IMR-90 (cell line): ENCODE measurements at regions not wholly inside any gene's neighbourhood (a gene's known extent, or its start where the extent isn't known, plus 50 kb on each side); places are given as distances from the start of the nearest gene placed in this dataset.

Experiments used
- ATAC-seq: fragments of 200-7000 bp; cut with Tn5 transposase; 2 replicates; pipeline ENCODE4 v1.9.1; 2020; ENCODE audit warnings: low read depth, mild to moderate bottlenecking, moderate library complexity
- BruUV-seq: library from RNA; stranded (reverse); fragments of 400-500 nt; replicated peaks from 2 replicates; lab custom pipeline; 2021; lab: Mats Ljungman, UMichigan
- CTCF ChIA-PET: fragments of 300-600 bp; formaldehyde crosslinking; extraction: SDS; loops from one replicate; lab custom pipeline; 2021; ENCODE audit warnings: antibody characterized with exemption; lab: Yijun Ruan, JAX
- POLR2A ChIA-PET: fragments of 300-600 bp; sonication (Branson Sonifier 250); formaldehyde crosslinking; loops from one replicate; lab custom pipeline; 2022; ENCODE audit warnings: antibody characterized with exemption; ENCODE audit not compliant: unreplicated experiment; lab: Charles Lee
- DNase-seq: peaks from one replicate; pipeline ENCODE4 v3.0.0; 2013
- H2AFZ ChIP-seq: replicated peaks from 2 replicates; pipeline ENCODE3; 2013; ENCODE audit warnings: low read length, mild to moderate bottlenecking; ENCODE audit not compliant: poor library complexity
- H2AK5ac ChIP-seq: 2 replicates; pipeline ENCODE4 v1.6.1; 2013; ENCODE audit warnings: low read depth, low read length, inconsistent platforms
- H2AK9ac ChIP-seq: replicated peaks from 2 replicates; pipeline ENCODE3; 2013; ENCODE audit warnings: mild to moderate bottlenecking, low read depth, low read length, moderate library complexity; ENCODE audit not compliant: poor library complexity
- H2BK120ac ChIP-seq: 2 replicates; pipeline ENCODE4 v1.6.1; 2013; ENCODE audit warnings: low read depth, low read length, inconsistent platforms
- H2BK15ac ChIP-seq: 3 replicates; pipeline ENCODE4 v1.6.1; 2013; ENCODE audit warnings: low read depth, low read length, inconsistent platforms
- H2BK20ac ChIP-seq: 2 replicates; pipeline ENCODE4 v1.6.1; 2013; ENCODE audit warnings: low read depth, mild to moderate bottlenecking, inconsistent platforms, low read length, moderate library complexity
- H2BK5ac ChIP-seq: 2 replicates; pipeline ENCODE4 v1.6.1; 2013; ENCODE audit warnings: mild to moderate bottlenecking, low read depth, low read length, inconsistent platforms; ENCODE audit not compliant: poor library complexity, severe bottlenecking
- H3K14ac ChIP-seq: replicated peaks from 2 replicates; pipeline ENCODE4 v1.6.1; 2013; ENCODE audit warnings: low read depth, low read length, inconsistent platforms
- H3K18ac ChIP-seq: 2 replicates; pipeline ENCODE4 v1.6.1; 2013; ENCODE audit warnings: low read depth, low read length, control low read depth
- H3K23ac ChIP-seq: 2 replicates; pipeline ENCODE4 v1.6.1; 2013; ENCODE audit warnings: low read depth, low read length, inconsistent platforms
- H3K27ac ChIP-seq: 2 replicates; pipeline ENCODE4 v1.5.1; 2013; ENCODE audit warnings: mild to moderate bottlenecking, control low read depth, low read length; ENCODE audit not compliant: insufficient read depth
- H3K27me3 ChIP-seq: 2 replicates; pipeline ENCODE4 v1.6.1; 2013; ENCODE audit warnings: low read length; ENCODE audit not compliant: control insufficient read depth, insufficient read depth
- H3K36me3 ChIP-seq: 2 replicates; pipeline ENCODE4 v1.6.1; 2013; ENCODE audit warnings: low read length, mixed read lengths; ENCODE audit not compliant: control insufficient read depth, insufficient read depth
- H3K4ac ChIP-seq: 2 replicates; pipeline ENCODE4 v1.6.1; 2013; ENCODE audit warnings: low read depth, low read length, inconsistent platforms
- H3K4me1 ChIP-seq: 2 replicates; pipeline ENCODE4 v1.6.1; 2013; ENCODE audit warnings: low read length, mixed read lengths; ENCODE audit not compliant: control insufficient read depth, insufficient read depth
- H3K4me2 ChIP-seq: 2 replicates; pipeline ENCODE4 v1.6.1; 2013; ENCODE audit warnings: low read depth, mild to moderate bottlenecking, control low read depth, low read length, moderate library complexity
- H3K4me3 ChIP-seq: 2 replicates; pipeline ENCODE4 v1.5.1; 2013; ENCODE audit warnings: low read depth, mild to moderate bottlenecking, control low read depth, low read length, moderate library complexity; ENCODE audit not compliant: insufficient read depth
- H3K56ac ChIP-seq: 2 replicates; pipeline ENCODE4 v1.6.1; 2013; ENCODE audit warnings: low read length, inconsistent platforms; ENCODE audit not compliant: insufficient read depth; ENCODE audit errors: extremely low read depth
- H3K79me1 ChIP-seq, 2 experiments: 2 replicates each; pipeline ENCODE4 v1.6.1; 2013; ENCODE audit warnings: low read length in 2 of 2, inconsistent platforms in 1 of 2, low read depth in 1 of 2
- H3K9ac ChIP-seq: 2 replicates; pipeline ENCODE4 v1.6.1; 2013; ENCODE audit warnings: low read depth, low read length, control low read depth
- H3K9me1 ChIP-seq: 2 replicates; pipeline ENCODE4 v1.6.1; 2013; ENCODE audit warnings: low read length, inconsistent platforms; ENCODE audit not compliant: insufficient read depth
- H3K9me3 ChIP-seq: 2 replicates; pipeline ENCODE4 v1.6.1; 2013; ENCODE audit warnings: low read length; ENCODE audit not compliant: control insufficient read depth, insufficient read depth
- H4K20me1 ChIP-seq: 2 replicates; pipeline ENCODE4 v1.6.1; 2013; ENCODE audit warnings: low read length, inconsistent platforms; ENCODE audit not compliant: insufficient read depth
- H4K5ac ChIP-seq: 2 replicates; pipeline ENCODE4 v1.6.1; 2013; ENCODE audit warnings: mild to moderate bottlenecking, low read depth, low read length, control low read depth
- H4K8ac ChIP-seq, 2 experiments: 2 replicates each; pipeline ENCODE4 v1.6.1; 2013; ENCODE audit warnings: low read depth in 2 of 2, low read length in 2 of 2, control low read depth in 1 of 2, inconsistent platforms in 1 of 2
- H4K91ac ChIP-seq: 2 replicates; pipeline ENCODE4 v1.6.1; 2013; ENCODE audit warnings: low read depth, low read length, inconsistent platforms; ENCODE audit not compliant: insufficient read depth
- BHLHE40 ChIP-seq: fragments of 150-350 bp; IDR thresholded peaks from 2 replicates; pipeline ENCODE4 v1.6.1; 2016; ENCODE audit warnings: mild to moderate bottlenecking, low read depth, low read length
- CEBPB ChIP-seq: IDR thresholded peaks from 2 replicates; pipeline ENCODE4 v1.6.1; 2012; ENCODE audit warnings: low read depth, low read length, improper control_type of control experiment
- CHD1 ChIP-seq: IDR thresholded peaks from 2 replicates; pipeline ENCODE4 v1.6.1; 2012; ENCODE audit warnings: low read depth, low read length, improper control_type of control experiment
- FOS ChIP-seq: fragments of 150-350 bp; IDR thresholded peaks from 2 replicates; pipeline ENCODE4 v1.6.1; 2016; ENCODE audit warnings: low read depth, low read length
- MAFK ChIP-seq: IDR thresholded peaks from 2 replicates; pipeline ENCODE4 v1.6.1; 2012; ENCODE audit warnings: low read depth, low read length, improper control_type of control experiment
- MAZ ChIP-seq: IDR thresholded peaks from 2 replicates; pipeline ENCODE4 v1.6.1; 2012; ENCODE audit warnings: low read depth, mild to moderate bottlenecking, low read length, improper control_type of control experiment, moderate library complexity, borderline replicate concordance
- POLR2A ChIP-seq: IDR thresholded peaks from 2 replicates; pipeline ENCODE4 v1.6.1; 2012; ENCODE audit warnings: mild to moderate bottlenecking, low read depth, low read length
- RAD21 ChIP-seq: IDR thresholded peaks from 2 replicates; pipeline ENCODE4 v1.6.1; 2012; ENCODE audit warnings: low read length, improper control_type of control experiment
- RCOR1 ChIP-seq: IDR thresholded peaks from 2 replicates; pipeline ENCODE4 v1.6.1; 2012; ENCODE audit warnings: mild to moderate bottlenecking, low read length, improper control_type of control experiment; ENCODE audit not compliant: insufficient replicate concordance
- SMC3 ChIP-seq: fragments of 150-350 bp; IDR thresholded peaks from 2 replicates; pipeline ENCODE4 v1.6.1; 2016; ENCODE audit warnings: low read depth, mild to moderate bottlenecking, antibody characterized with exemption, low read length, moderate library complexity
- WGBS, 2 experiments: methylation state at CpG; one replicate each; pipeline versions ENCODE4 v1.1.5 to v1.1.7; 2013; ENCODE audit warnings: missing lambda C conversion rate in 2 of 2; ENCODE audit not compliant: insufficient read length in 1 of 2; ENCODE audit errors: extremely low coverage in 2 of 2; 5-methylcytosine and 5-hydroxymethylcytosine counted together
- dilution Hi-C: fragments of 300-500 bp; cut with HindIII; formaldehyde crosslinking; loops from one replicate; pipeline ENCODE4 v1.14.3; 2018; ENCODE audit warnings: low sequenced_read_pairs; ENCODE audit not compliant: unreplicated experiment
- in situ Hi-C: fragments of 300-500 bp; cut with MboI; formaldehyde crosslinking; loops from 3 replicates; pipeline ENCODE4 v1.14.3; 2019; ENCODE audit warnings: low sequenced_read_pairs, inconsistent platforms, mixed read lengths
- intact Hi-C: fragments of 100-400 bp; cut with micrococcal nuclease; formaldehyde crosslinking; loops from 2 replicates; pipeline ENCODE4 v1.10.0; 2022
- TF ChIP-seq, protein P1 (sequence below): fragments of 150-350 bp; IDR thresholded peaks from 2 replicates; pipeline ENCODE4 v1.6.1; 2017; ENCODE audit warnings: mild to moderate bottlenecking, antibody characterized with exemption, low read length, low read depth
- TF ChIP-seq, protein P2 (sequence below): conservative IDR thresholded peaks from 2 replicates; pipeline ENCODE4 v1.5.1; 2012; ENCODE audit warnings: mild to moderate bottlenecking, low read depth, low read length, improper control_type of control experiment

DNA sequence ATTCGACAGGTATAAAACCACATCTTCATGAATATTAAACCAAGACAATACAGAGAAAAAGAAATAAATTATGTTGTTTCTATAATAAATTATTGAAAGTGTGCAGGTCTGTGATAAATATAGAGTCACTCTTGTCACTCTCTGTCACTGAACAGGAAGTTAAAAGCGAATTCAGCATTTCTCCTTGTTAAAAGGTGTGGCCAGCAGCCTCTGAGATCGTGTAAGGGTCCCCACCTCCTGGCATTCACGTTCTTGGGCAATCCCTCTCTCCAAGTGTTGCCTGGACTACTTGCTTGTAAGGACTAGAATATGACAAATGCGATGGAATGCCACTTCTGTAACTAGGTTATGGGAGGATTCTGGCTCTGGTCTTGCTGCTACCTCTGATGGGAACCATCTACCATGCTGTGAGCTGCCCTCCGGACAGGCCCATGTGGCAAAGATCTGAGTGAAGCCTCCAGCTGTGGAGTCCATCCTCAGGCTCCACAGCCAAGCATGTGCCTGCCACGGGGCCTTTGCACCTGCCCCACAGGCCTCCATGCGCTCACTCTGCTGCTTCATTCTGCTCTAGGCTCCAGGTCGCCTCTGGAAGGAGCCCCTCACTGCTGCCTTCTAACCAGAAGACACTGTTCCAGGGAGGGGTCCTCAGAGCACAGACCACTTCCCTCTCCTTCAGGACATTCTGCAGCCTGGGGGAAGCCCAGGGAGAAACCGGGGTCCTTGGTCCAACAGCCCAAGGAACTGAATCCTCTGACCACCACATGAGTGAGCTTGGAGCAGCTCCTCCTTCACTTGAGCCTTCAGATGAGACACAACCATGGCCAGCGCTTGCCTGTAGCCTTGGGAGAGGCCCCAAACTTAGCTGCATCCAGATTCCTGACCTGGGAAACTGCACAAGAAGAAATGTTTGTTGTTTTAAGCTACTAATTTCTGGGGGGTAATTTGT lies 202.9 kb upstream of the HDAC4 start (continued):
- no peak for TF ChIP-seq RCOR1

DNA sequence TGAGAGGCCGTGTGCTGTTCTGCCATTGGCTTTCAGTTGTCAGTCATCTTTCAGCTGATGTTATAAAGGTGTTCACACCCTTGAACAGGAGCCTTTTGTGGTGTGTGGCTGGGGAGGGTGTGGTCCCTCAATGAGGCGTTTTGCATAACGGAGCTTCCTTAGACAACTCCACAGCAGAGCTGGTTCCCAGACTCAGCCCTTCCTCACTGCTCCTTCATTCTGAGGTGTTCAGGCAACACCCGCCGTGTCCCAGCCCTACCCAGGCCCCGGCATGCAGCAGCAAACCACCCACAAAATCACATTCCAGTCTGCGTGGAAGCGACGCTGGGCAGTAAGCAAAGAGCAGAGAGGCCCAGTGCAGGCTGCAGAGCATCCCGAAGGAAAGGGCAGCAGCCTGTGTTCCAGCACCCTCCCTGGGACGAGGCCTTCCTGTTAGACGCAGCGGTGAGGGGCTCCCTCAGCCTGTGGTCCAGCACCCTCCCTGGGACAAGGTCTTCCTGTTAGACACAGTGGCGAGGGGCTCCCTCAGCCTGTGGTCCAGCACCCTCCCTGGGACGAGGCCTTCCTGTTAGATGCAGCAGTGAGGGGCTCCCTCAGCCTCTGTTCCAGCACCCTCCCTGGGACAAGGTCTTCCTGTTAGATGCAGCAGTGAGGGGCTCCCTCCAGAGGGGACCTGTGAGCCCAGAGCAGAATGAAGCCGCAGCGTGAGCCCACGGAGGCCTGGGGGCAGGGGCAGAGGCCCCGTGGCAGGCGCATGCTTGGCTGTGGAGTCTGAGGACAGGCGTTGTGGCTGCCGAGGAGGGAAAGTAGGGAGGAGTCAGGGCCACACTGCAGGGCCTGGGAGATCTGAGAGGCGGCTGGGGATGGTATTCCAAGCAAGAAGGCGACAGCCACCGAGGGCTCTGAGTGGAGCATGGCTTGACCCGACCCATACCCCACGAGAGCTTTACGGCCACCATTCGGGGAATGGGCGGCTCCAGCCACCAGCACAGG lies 201.8 kb upstream of the HDAC4 start:
- peaks cover 36% of the 10 kb centered on the region for H3K9me3 ChIP-seq
- no peak overlapping the region for H3K4me3 ChIP-seq
- no peak overlapping the region for H3K27ac ChIP-seq
- H4K91ac ChIP-seq, result no peak overlapping the region
- DNase-seq (no peak), ATAC-seq (no peak)
- no peak overlapping the region for H2BK120ac ChIP-seq
- no peak overlapping the region for H2AK9ac ChIP-seq
- no peak overlapping the region for H3K18ac ChIP-seq
- ChIA-PET POLR2A (no interaction called here), CTCF (no interaction called here)
- H3K9me1 ChIP-seq, result no peaks in the 10 kb centered on the region
- in situ Hi-C loops (no loop called here), dilution Hi-C loops (no loop called here), intact Hi-C loops (no loop called here)
- H2AFZ ChIP-seq, result no peak overlapping the region
- no peak overlapping the region for H3K4ac ChIP-seq
- no peak overlapping the region for H3K14ac ChIP-seq
- no peak overlapping the region for H2AK5ac ChIP-seq
- no peak overlapping the region for H3K9ac ChIP-seq
- WGBS, 2 experiments, result 69% methylated on average over 12 of the region's 30 CpGs; no CpG with 5 or more reads in 1 of the 2 experiments
- H3K23ac ChIP-seq, result no peak overlapping the region
- H2BK15ac ChIP-seq, result no peak overlapping the region
- no peak overlapping the region for H4K8ac ChIP-seq
- no TSS peak for BruUV-seq
- no peaks in the 10 kb centered on the region for H3K79me1 ChIP-seq
- H3K36me3 ChIP-seq, result no peaks in the 10 kb centered on the region
- H3K27me3 ChIP-seq, result no peaks in the 10 kb centered on the region
- H2BK5ac ChIP-seq, result no peak overlapping the region
- H3K4me1 ChIP-seq, result no peaks in the 10 kb centered on the region
- H3K4me2 ChIP-seq, result no peak overlapping the region
- no peak overlapping the region for H2BK20ac ChIP-seq
- H3K56ac ChIP-seq, result no peak overlapping the region
- no peak overlapping the region for H4K5ac ChIP-seq
- no peaks in the 10 kb centered on the region for H4K20me1 ChIP-seq
- TF ChIP-seq BHLHE40 (no peak), CHD1 (no peak), MAZ (no peak), SMC3 (no peak), MAFK (no peak), CEBPB (no peak), RAD21 (no peak), FOS (no peak), POLR2A (no peak)
- TF ChIP-seq, protein P1, sequence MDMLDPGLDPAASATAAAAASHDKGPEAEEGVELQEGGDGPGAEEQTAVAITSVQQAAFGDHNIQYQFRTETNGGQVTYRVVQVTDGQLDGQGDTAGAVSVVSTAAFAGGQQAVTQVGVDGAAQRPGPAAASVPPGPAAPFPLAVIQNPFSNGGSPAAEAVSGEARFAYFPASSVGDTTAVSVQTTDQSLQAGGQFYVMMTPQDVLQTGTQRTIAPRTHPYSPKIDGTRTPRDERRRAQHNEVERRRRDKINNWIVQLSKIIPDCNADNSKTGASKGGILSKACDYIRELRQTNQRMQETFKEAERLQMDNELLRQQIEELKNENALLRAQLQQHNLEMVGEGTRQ, result no peak
- TF ChIP-seq, protein P2, sequence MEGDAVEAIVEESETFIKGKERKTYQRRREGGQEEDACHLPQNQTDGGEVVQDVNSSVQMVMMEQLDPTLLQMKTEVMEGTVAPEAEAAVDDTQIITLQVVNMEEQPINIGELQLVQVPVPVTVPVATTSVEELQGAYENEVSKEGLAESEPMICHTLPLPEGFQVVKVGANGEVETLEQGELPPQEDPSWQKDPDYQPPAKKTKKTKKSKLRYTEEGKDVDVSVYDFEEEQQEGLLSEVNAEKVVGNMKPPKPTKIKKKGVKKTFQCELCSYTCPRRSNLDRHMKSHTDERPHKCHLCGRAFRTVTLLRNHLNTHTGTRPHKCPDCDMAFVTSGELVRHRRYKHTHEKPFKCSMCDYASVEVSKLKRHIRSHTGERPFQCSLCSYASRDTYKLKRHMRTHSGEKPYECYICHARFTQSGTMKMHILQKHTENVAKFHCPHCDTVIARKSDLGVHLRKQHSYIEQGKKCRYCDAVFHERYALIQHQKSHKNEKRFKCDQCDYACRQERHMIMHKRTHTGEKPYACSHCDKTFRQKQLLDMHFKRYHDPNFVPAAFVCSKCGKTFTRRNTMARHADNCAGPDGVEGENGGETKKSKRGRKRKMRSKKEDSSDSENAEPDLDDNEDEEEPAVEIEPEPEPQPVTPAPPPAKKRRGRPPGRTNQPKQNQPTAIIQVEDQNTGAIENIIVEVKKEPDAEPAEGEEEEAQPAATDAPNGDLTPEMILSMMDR, result no peak
